ENCODE measurements at regions not wholly inside any gene's neighbourhood (a gene's known extent, or its start where the extent isn't known, plus 50 kb on each side); places are given as distances from the start of the nearest gene placed in this dataset.

GRCh38 chr15:36007699-36008098 is 461.7 kb upstream of the DPH6 start:
- no peak overlapping the region for H3K27ac ChIP-seq
- 79 to 93% methylated on average over 1 of the region's 1 CpG for WGBS, 2 donors
- TF ChIP-seq EP300 (IDR thresholded peaks at IDR 0.05) (no peak), CTCF (IDR thresholded peaks at IDR 0.05) (no peak), POLR2A (IDR thresholded peaks at IDR 0.05) (no peak)
- no peaks in the 10 kb centered on the region for H3K27me3 ChIP-seq
- H3K36me3 ChIP-seq: no peaks in the 10 kb centered on the region
- H3K9me3 ChIP-seq: peaks cover 0 to 17% (median 0%) of the 10 kb centered on the region in 4 donors
- no peak for DNase-seq (ENCODE audit: low spot score in 2 of 2)
- no peak overlapping the region for H3K4me3 ChIP-seq
- H3K4me1 ChIP-seq: no peaks in the 10 kb centered on the region

- no peak overlapping the region for H3K4me3 ChIP-seq
- no peak for DNase-seq (ENCODE audit: low spot score in 2 of 2)
- peaks cover 0 to 17% (median 0%) of the 10 kb centered on the region in 4 donors for H3K9me3 ChIP-seq
- H3K36me3 ChIP-seq: no peaks in the 10 kb centered on the region
- no peak overlapping the region for H3K27ac ChIP-seq
- no peak for TF ChIP-seq EP300 (IDR thresholded peaks at IDR 0.05)
- TF ChIP-seq CTCF (IDR thresholded peaks at IDR 0.05): no peak
- TF ChIP-seq POLR2A (IDR thresholded peaks at IDR 0.05): no peak
- no peaks in the 10 kb centered on the region for H3K4me1 ChIP-seq
- H3K27me3 ChIP-seq: no peaks in the 10 kb centered on the region
These were observed 462.8 kb upstream of the DPH6 start for GRCh38 chr15:36008719-36009118.

- no peaks in the 10 kb centered on the region for H3K4me1 ChIP-seq
- WGBS, 2 donors: 70 to 79% methylated on average over 9 of the region's 9 CpGs
- DNase-seq (ENCODE audit: low spot score in 2 of 2): no peak
- no peak overlapping the region for H3K4me3 ChIP-seq
- H3K27ac ChIP-seq: no peak overlapping the region
- H3K36me3 ChIP-seq: no peaks in the 10 kb centered on the region
- H3K27me3 ChIP-seq: no peaks in the 10 kb centered on the region
- TF ChIP-seq CTCF (IDR thresholded peaks at IDR 0.05): no peak
- no peak for TF ChIP-seq EP300 (IDR thresholded peaks at IDR 0.05)
- no peaks in the 10 kb centered on the region for H3K9me3 ChIP-seq
These were observed 478.2 kb upstream of the DPH6 start for GRCh38 chr15:36024031-36024688.

- 82% methylated on average over 7 of the region's 7 CpGs for WGBS, 2 donors
- Histone ChIP-seq H3K4me3 (no peak overlapping the region), H3K4me1 (no peaks in the 10 kb centered on the region), H3K27me3 (no peaks in the 10 kb centered on the region), H3K9me3 (no peaks in the 10 kb centered on the region), H3K27ac (no peak overlapping the region), H3K36me3 (no peaks in the 10 kb centered on the region)
- DNase-seq (ENCODE audit: low spot score in 2 of 2): no peak
- no peak for TF ChIP-seq EP300 (IDR thresholded peaks at IDR 0.05)
- no peak for TF ChIP-seq POLR2A (IDR thresholded peaks at IDR 0.05)
- TF ChIP-seq CTCF (IDR thresholded peaks at IDR 0.05): no peak
These were observed 480.8 kb upstream of the DPH6 start for GRCh38 chr15:36026627-36027283.

GRCh38 chr15:36029606-36030210 is 483.7 kb upstream of the DPH6 start:
- WGBS, 2 donors: 40 to 42% methylated on average over 5 of the region's 5 CpGs
- Histone ChIP-seq H3K36me3 (no peaks in the 10 kb centered on the region), H3K9me3 (no peaks in the 10 kb centered on the region), H3K27me3 (no peaks in the 10 kb centered on the region), H3K27ac (no peak overlapping the region), H3K4me3 (no peak overlapping the region), H3K4me1 (no peaks in the 10 kb centered on the region)
- TF ChIP-seq POLR2A (IDR thresholded peaks at IDR 0.05) (no peak), EP300 (IDR thresholded peaks at IDR 0.05) (no peak), CTCF (IDR thresholded peaks at IDR 0.05) (no peak)
- DNase-seq (ENCODE audit: low spot score in 2 of 2): no peak

Measured in tibial nerve (tissue), 4 donors.